ENCODE measurements at regions not wholly inside any gene's neighbourhood (a gene's known extent, or its start where the extent isn't known, plus 50 kb on each side); places are given as distances from the start of the nearest gene placed in this dataset.

- no peak for TF ChIP-seq CTCF (IDR thresholded peaks at IDR 0.05)
- TF ChIP-seq POLR2A (IDR thresholded peaks at IDR 0.05) = no peak
These were observed 58.2 kb upstream of the TRIM2 start for GRCh38 chr4:153146031-153146430.

All from adrenal gland (tissue), 5 donors.